WTC11 (cell line): ENCODE measurements at regions not wholly inside any gene's neighbourhood (a gene's known extent, or its start where the extent isn't known, plus 50 kb on each side); places are given as distances from the start of the nearest gene placed in this dataset.

ENCODE experiments used
- ARID4B ChIP-seq: sonication (generic); formaldehyde crosslinking; IDR thresholded peaks from 2 replicates; pipeline ENCODE4 v1.8.0; 2023; ENCODE audit warnings: missing genetic modification reagents, mild to moderate bottlenecking, borderline replicate concordance
- CREB1 ChIP-seq: sonication (generic); formaldehyde crosslinking; IDR thresholded peaks from 2 replicates; pipeline ENCODE4 v1.8.0; 2023; ENCODE audit warnings: mild to moderate bottlenecking, missing genetic modification reagents
- CTCF ChIP-seq: fragments of 200-600 bp; IDR thresholded peaks from 2 replicates; pipeline ENCODE4 v1.8.0; 2022; ENCODE audit warnings: antibody characterized with exemption
- E2F1 ChIP-seq: sonication (generic); formaldehyde crosslinking; IDR thresholded peaks from 2 replicates; pipeline ENCODE4 v1.8.0; 2022; ENCODE audit warnings: mild to moderate bottlenecking, missing genetic modification reagents
- MLX ChIP-seq: sonication (generic); formaldehyde crosslinking; IDR thresholded peaks from 2 replicates; pipeline ENCODE4 v1.8.1; 2023; ENCODE audit warnings: mild to moderate bottlenecking, missing genetic modification reagents, moderate library complexity
- NFYB ChIP-seq: sonication (generic); formaldehyde crosslinking; conservative IDR thresholded peaks from 2 replicates; pipeline ENCODE4 v1.8.0; 2022; ENCODE audit warnings: low read depth, missing genetic modification reagents
- NR3C1 ChIP-seq: sonication (generic); formaldehyde crosslinking; conservative IDR thresholded peaks from 2 replicates; pipeline ENCODE4 v1.8.1; 2023; ENCODE audit warnings: low read depth, mild to moderate bottlenecking, missing genetic modification reagents
- USF1 ChIP-seq: sonication (generic); formaldehyde crosslinking; IDR thresholded peaks from 2 replicates; pipeline ENCODE4 v1.8.0; 2022; ENCODE audit warnings: mild to moderate bottlenecking, missing genetic modification reagents
- USF2 ChIP-seq: sonication (generic); formaldehyde crosslinking; IDR thresholded peaks from 2 replicates; pipeline ENCODE4 v1.8.1; 2023; ENCODE audit warnings: mild to moderate bottlenecking, missing genetic modification reagents, moderate library complexity
- ZBTB21 ChIP-seq: sonication (generic); formaldehyde crosslinking; IDR thresholded peaks from 2 replicates; pipeline ENCODE4 v1.8.1; 2023; ENCODE audit warnings: mild to moderate bottlenecking, missing genetic modification reagents, borderline replicate concordance
- ZNF232 ChIP-seq: sonication (generic); formaldehyde crosslinking; IDR thresholded peaks from 2 replicates; pipeline ENCODE4 v1.8.0; 2022; ENCODE audit warnings: mild to moderate bottlenecking, missing genetic modification reagents
- ZNF425 ChIP-seq: fragments of 250-450 bp; sonication (Bioruptor Pico); conservative IDR thresholded peaks from 2 replicates; pipeline ENCODE4 v1.9.0; 2021; ENCODE audit warnings: mild to moderate bottlenecking
- ZNF512 ChIP-seq: sonication (generic); formaldehyde crosslinking; IDR thresholded peaks from 2 replicates; pipeline ENCODE4 v1.8.1; 2022; ENCODE audit warnings: missing genetic modification reagents, borderline replicate concordance

- TF ChIP-seq NR3C1 (CRISPR knock-in tag) (no peak), MLX (CRISPR knock-in tag) (no peak), ZBTB21 (no peak), CTCF (no peak), ZNF512 (no peak), NFYB (CRISPR knock-in tag) (no peak), ZNF425 (CRISPR knock-in tag) (no peak), E2F1 (no peak), CREB1 (CRISPR knock-in tag) (no peak), ARID4B (CRISPR knock-in tag) (no peak), USF1 (CRISPR knock-in tag) (no peak), ZNF232 (CRISPR knock-in tag) (no peak), USF2 (CRISPR knock-in tag) (no peak)
Observed at GRCh38 chr7:41012041-41012440, 690.8 kb downstream of the INHBA start.
